GM21447 (cell line): ENCODE measurements at regions not wholly inside any gene's neighbourhood (a gene's known extent, or its start where the extent isn't known, plus 50 kb on each side); places are given as distances from the start of the nearest gene placed in this dataset.

Experiments
- ATAC-seq: cut with Tn5 transposase; IDR thresholded peaks from one replicate; pipeline ENCODE4 v1.9.1; 2021; ENCODE audit not compliant: unreplicated experiment

- no peak for ATAC-seq
Measured at GRCh38 chr5:61821561-61821960, 484.4 kb upstream of the KIF2A start.

GRCh38 chr5:61822584-61822983 lies 483.4 kb upstream of the KIF2A start:
- no peak for ATAC-seq

GRCh38 chr5:61823065-61823464 lies 482.9 kb upstream of the KIF2A start:
- ATAC-seq = no peak

GRCh38 chr5:61823781-61824180 lies 482.2 kb upstream of the KIF2A start:
- no peak for ATAC-seq

GRCh38 chr5:61824396-61824795 lies 481.6 kb upstream of the KIF2A start:
- no peak for ATAC-seq

- ATAC-seq = no peak
Measured at GRCh38 chr5:61827445-61827975, 478.5 kb upstream of the KIF2A start.

- ATAC-seq = no peak
Measured at GRCh38 chr5:61828856-61829255, 477.1 kb upstream of the KIF2A start.

GRCh38 chr5:61831736-61832135 lies 474.3 kb upstream of the KIF2A start:
- ATAC-seq = no peak

GRCh38 chr5:61837788-61838187 lies 468.2 kb upstream of the KIF2A start:
- ATAC-seq = no peak

- no peak for ATAC-seq
Measured at GRCh38 chr5:61840361-61840760, 465.6 kb upstream of the KIF2A start.

GRCh38 chr5:61842840-61843239 lies 463.2 kb upstream of the KIF2A start:
- ATAC-seq = no peak

- no peak for ATAC-seq
Measured at GRCh38 chr5:61850696-61851095, 455.3 kb upstream of the KIF2A start.

GRCh38 chr5:61854531-61854930 lies 451.5 kb upstream of the KIF2A start:
- ATAC-seq = no peak

GRCh38 chr5:61860978-61861377 lies 445.0 kb upstream of the KIF2A start:
- ATAC-seq = no peak

- peak; percentile 90 for ATAC-seq
Measured at GRCh38 chr5:61866930-61867329, 439.1 kb upstream of the KIF2A start.

- no peak for ATAC-seq
Measured at GRCh38 chr5:61869333-61869732, 436.7 kb upstream of the KIF2A start.

GRCh38 chr5:61878471-61878870 lies 427.5 kb upstream of the KIF2A start:
- no peak for ATAC-seq

- no peak for ATAC-seq
Measured at GRCh38 chr5:61881821-61882487, 424.1 kb upstream of the KIF2A start.

- ATAC-seq = no peak
Measured at GRCh38 chr5:61882901-61883500, 423.0 kb upstream of the KIF2A start.

GRCh38 chr5:61884252-61884855 lies 421.7 kb upstream of the KIF2A start:
- no peak for ATAC-seq

GRCh38 chr5:61886214-61886613 lies 419.8 kb upstream of the KIF2A start:
- no peak for ATAC-seq

- ATAC-seq = no peak
Measured at GRCh38 chr5:61887271-61887670, 418.7 kb upstream of the KIF2A start.
